OCI-LY1 (cell line): ENCODE measurements at regions not wholly inside any gene's neighbourhood (a gene's known extent, or its start where the extent isn't known, plus 50 kb on each side); places are given as distances from the start of the nearest gene placed in this dataset.
"Not testable (repeated sequence)": the region's sequence is repeated elsewhere in the genome, so short reads cannot be mapped to it uniquely, and the experiment has no call there.

Source experiments
- CTCF ChIP-seq: fragments of 200-600 bp; sonication (generic), shearing (Covaris generic); IDR thresholded peaks from 2 replicates; pipeline ENCODE4 v1.5.1; 2017; ENCODE audit warnings: mild to moderate bottlenecking, antibody characterized with exemption, low read length, moderate library complexity, mixed read lengths
- EZH2 ChIP-seq: fragments of 200-600 bp; sonication (generic), shearing (Covaris generic); IDR thresholded peaks from 2 replicates; pipeline ENCODE4 v1.8.0; 2017; ENCODE audit warnings: borderline replicate concordance, mixed run types, mild to moderate bottlenecking, antibody characterized with exemption, low read length, moderate library complexity, mixed read lengths

- TF ChIP-seq CTCF, EZH2: not testable (repeated sequence)
Observed at GRCh38 chr16:18104412-18104811, 232.1 kb downstream of the NPIPA8 start.
